SK-N-SH (cell line): ENCODE measurements at regions not wholly inside any gene's neighbourhood (a gene's known extent, or its start where the extent isn't known, plus 50 kb on each side); places are given as distances from the start of the nearest gene placed in this dataset.

ENCODE experiments used
- CTCF ChIA-PET: fragments of 300-600, 350-600 bp; formaldehyde crosslinking; extraction: SDS; loops from one replicate; lab custom pipeline; 2021; lab: Yijun Ruan, JAX
- POLR2A ChIA-PET: fragments of 350-600 bp; sonication (Branson Sonifier 250); formaldehyde crosslinking; extraction: SDS; loops from one replicate; lab custom pipeline; 2020; ENCODE audit warnings: antibody characterized with exemption, inconsistent platforms; lab: Yijun Ruan, JAX
- DNase-seq: peaks from one replicate; pipeline ENCODE4 v3.0.0; 2012
- H2AFZ ChIP-seq: fragments of 200-600 bp; sonication (generic); 2 replicates; pipeline ENCODE4 v1.8.1; 2016; ENCODE audit warnings: antibody characterized with exemption, mild to moderate bottlenecking, low read depth
- H3F3A ChIP-seq: fragments of 200-600 bp; sonication (generic); replicated peaks from 2 replicates; pipeline ENCODE3; 2016; ENCODE audit warnings: antibody characterized with exemption, mild to moderate bottlenecking; ENCODE audit not compliant: insufficient read depth
- H3K27ac ChIP-seq, 2 experiments: fragments of 200-500 bp in 1 of 2; fragments of 200-600 bp in 1 of 2; sonication (Bioruptor generic) in 1 of 2; sonication (generic), shearing (Covaris generic) in 1 of 2; 2 replicates each; pipeline versions ENCODE4 v1.5.1 to v1.6.1; 2014 to 2016; ENCODE audit warnings: low read depth in 2 of 2, inconsistent platforms in 1 of 2, low read length in 1 of 2, mild to moderate bottlenecking in 1 of 2, mixed read lengths in 1 of 2
- H3K27me3 ChIP-seq: fragments of 200-600 bp; sonication (generic), shearing (Covaris generic); 2 replicates; pipeline ENCODE4 v1.6.1; 2016; ENCODE audit warnings: mixed run types; ENCODE audit not compliant: insufficient read depth
- H3K36me3 ChIP-seq, 2 experiments: fragments of 200-500 bp in 1 of 2; fragments of 200-600 bp in 1 of 2; sonication (Bioruptor generic) in 1 of 2; sonication (generic) in 1 of 2; replicated peaks in 1 of 2; 2 replicates each; pipeline versions ENCODE3 to v1.5.1; 2014 to 2016; ENCODE audit warnings: low read length in 1 of 2, mild to moderate bottlenecking in 1 of 2; ENCODE audit not compliant: insufficient read depth in 2 of 2, control insufficient read depth in 1 of 2
- H3K4me1 ChIP-seq, 2 experiments: fragments of 200-500 bp in 1 of 2; fragments of 200-600 bp in 1 of 2; sonication (Bioruptor generic) in 1 of 2; sonication (generic), shearing (Covaris generic) in 1 of 2; 2 replicates each; pipeline versions ENCODE4 v1.5.1 to v1.6.1; 2014 to 2016; ENCODE audit warnings: low read depth in 1 of 2, low read length in 1 of 2, mixed run types in 1 of 2; ENCODE audit not compliant: insufficient read depth in 2 of 2, control insufficient read depth in 1 of 2
- H3K4me2 ChIP-seq: fragments of 200-600 bp; sonication (generic), shearing (Covaris generic); 2 replicates; pipeline ENCODE4 v1.6.1; 2017; ENCODE audit warnings: mixed run types
- H3K4me3 ChIP-seq, 2 experiments: fragments of 200-500 bp in 1 of 2; fragments of 200-600 bp in 1 of 2; sonication (Bioruptor generic) in 1 of 2; sonication (generic), shearing (Covaris generic) in 1 of 2; 2 replicates each; pipeline versions ENCODE4 v1.5.1 to v1.8.1; 2014 to 2016; ENCODE audit warnings: low read depth in 2 of 2, inconsistent platforms in 1 of 2, low read length in 1 of 2, mild to moderate bottlenecking in 1 of 2, mixed read lengths in 1 of 2, moderate library complexity in 1 of 2
- H3K79me2 ChIP-seq: fragments of 200-600 bp; sonication (generic); 2 replicates; pipeline ENCODE4 v1.8.1; 2017; ENCODE audit warnings: mild to moderate bottlenecking; ENCODE audit not compliant: insufficient read depth
- H3K9ac ChIP-seq: fragments of 200-600 bp; sonication (generic); 2 replicates; pipeline ENCODE4 v1.6.1; 2017; ENCODE audit warnings: mixed run types
- H3K9me2 ChIP-seq: fragments of 200-600 bp; sonication (generic); 2 replicates; pipeline ENCODE4 v1.6.1; 2017; ENCODE audit warnings: mixed run types
- H3K9me3 ChIP-seq: fragments of 200-600 bp; sonication (generic); 2 replicates; pipeline ENCODE4 v1.6.1; 2017; ENCODE audit warnings: mixed run types, mild to moderate bottlenecking, moderate library complexity
- H4K20me1 ChIP-seq: fragments of 200-600 bp; sonication (generic); 2 replicates; pipeline ENCODE4 v1.6.1; 2017; ENCODE audit warnings: mild to moderate bottlenecking, mixed run types; ENCODE audit not compliant: insufficient read depth
- EP300 ChIP-seq, 2 experiments: IDR thresholded peaks; 2 replicates each; pipeline versions ENCODE4 v1.4.0 to v1.6.1; 2012; ENCODE audit warnings: borderline replicate concordance in 1 of 2, low read depth in 1 of 2, low read length in 1 of 2
- FOSL2 ChIP-seq: IDR thresholded peaks from 2 replicates; pipeline ENCODE4 v1.4.0; 2012; ENCODE audit warnings: low read depth, mild to moderate bottlenecking, moderate library complexity, borderline replicate concordance
- FOXM1 ChIP-seq: IDR thresholded peaks from 2 replicates; pipeline ENCODE4 v1.4.0; 2012; ENCODE audit warnings: low read depth, mild to moderate bottlenecking
- GATA2 ChIP-seq: sonication (generic); formaldehyde crosslinking; IDR thresholded peaks from 2 replicates; pipeline ENCODE4 v1.5.0; 2020; ENCODE audit warnings: mild to moderate bottlenecking, missing genetic modification reagents
- JUND ChIP-seq: IDR thresholded peaks from 2 replicates; pipeline ENCODE4 v1.4.0; 2012
- MEF2A ChIP-seq: IDR thresholded peaks from 2 replicates; pipeline ENCODE4 v1.4.0; 2012; ENCODE audit warnings: low read depth, borderline replicate concordance
- NFIC ChIP-seq: IDR thresholded peaks from 2 replicates; pipeline ENCODE4 v1.4.0; 2012; ENCODE audit warnings: borderline replicate concordance
- POLR2AphosphoS5 ChIP-seq: IDR thresholded peaks from 2 replicates; pipeline ENCODE4 v1.6.1; 2012; ENCODE audit warnings: low read depth, low read length
- RAD21 ChIP-seq: IDR thresholded peaks from 2 replicates; pipeline ENCODE4 v1.6.1; 2012; ENCODE audit warnings: mild to moderate bottlenecking, low read length
- RFX5 ChIP-seq: IDR thresholded peaks from 2 replicates; pipeline ENCODE4 v1.6.1; 2012; ENCODE audit warnings: mild to moderate bottlenecking, improper control_type of control experiment, low read length
- RXRA ChIP-seq: IDR thresholded peaks from 2 replicates; pipeline ENCODE4 v1.4.0; 2012; ENCODE audit warnings: low read depth, mild to moderate bottlenecking, borderline replicate concordance
- SIN3A ChIP-seq: IDR thresholded peaks from 2 replicates; pipeline ENCODE4 v1.6.1; 2012; ENCODE audit warnings: low read depth, mild to moderate bottlenecking, low read length, moderate library complexity, borderline replicate concordance
- SMC3 ChIP-seq: IDR thresholded peaks from 2 replicates; pipeline ENCODE4 v1.6.1; 2012; ENCODE audit warnings: low read depth, low read length, improper control_type of control experiment
- TAF1 ChIP-seq: IDR thresholded peaks from 2 replicates; pipeline ENCODE4 v1.6.1; 2012; ENCODE audit warnings: low read depth, mild to moderate bottlenecking, low read length, moderate library complexity, borderline replicate concordance
- TCF12 ChIP-seq: IDR thresholded peaks from 2 replicates; pipeline ENCODE4 v1.4.0; 2012
- TEAD4 ChIP-seq: IDR thresholded peaks from 2 replicates; pipeline ENCODE4 v1.4.0; 2012; ENCODE audit warnings: mild to moderate bottlenecking, borderline replicate concordance; ENCODE audit not compliant: insufficient read depth
- WGBS: methylation state at CpG from one replicate; pipeline ENCODE4 v1.1.6; 2017; ENCODE audit warnings: low lambda C conversion rate; 5-methylcytosine and 5-hydroxymethylcytosine counted together
- TF ChIP-seq, protein P1 (sequence below): fragments of 150-350 bp; IDR thresholded peaks from 2 replicates; pipeline ENCODE4 v1.6.1; 2017; ENCODE audit warnings: antibody characterized with exemption, low read length, low read depth, borderline replicate concordance
- TF ChIP-seq, protein P2 (sequence below): IDR thresholded peaks from 2 replicates; pipeline ENCODE4; 2012
- TF ChIP-seq, protein P3 (sequence below): fragments of 150-350 bp; IDR thresholded peaks from 2 replicates; pipeline ENCODE4 v1.6.1; 2016; ENCODE audit warnings: mild to moderate bottlenecking, low read depth, low read length
- TF ChIP-seq, protein P4 (sequence below): IDR thresholded peaks from 2 replicates; pipeline ENCODE4 v1.4.0; 2012; ENCODE audit warnings: low read depth
- TF ChIP-seq, protein P5 (sequence below): IDR thresholded peaks from 2 replicates; pipeline ENCODE4 v1.4.0; 2012; ENCODE audit warnings: low read depth, borderline replicate concordance
- TF ChIP-seq, protein P6 (sequence below): fragments of 200-600 bp; sonication (generic); IDR thresholded peaks from 2 replicates; pipeline ENCODE4 v1.6.1; 2017; ENCODE audit warnings: antibody characterized with exemption, mild to moderate bottlenecking, moderate library complexity

DNA sequence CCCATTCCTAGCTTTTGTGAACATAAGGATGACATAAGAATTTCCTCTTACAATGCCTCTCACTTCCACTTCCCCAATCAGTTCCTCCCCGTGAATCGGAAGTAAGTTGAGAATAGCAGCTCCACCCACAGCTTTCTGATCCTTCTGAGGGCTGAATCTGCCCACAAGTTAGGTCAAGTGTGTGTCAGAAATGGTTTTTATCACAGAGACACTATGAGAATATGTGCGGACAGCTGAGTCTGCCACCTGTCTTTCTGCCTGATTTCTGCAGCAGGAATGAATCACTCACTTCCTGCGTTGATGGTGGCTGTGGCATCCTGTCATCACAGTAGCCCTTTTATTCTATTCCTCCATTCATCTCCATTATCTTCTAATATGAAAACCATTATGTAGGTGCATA, 70.2 kb downstream of the RIN2 start:
- CTCF ChIA-PET = interaction anchor here (0.6 to 1.5 kb wide), 5 partner anchors 21 to 166 kb away, joined by 3 to 5 read pairs (median 3); no protein-coding TSS in a partner anchor

More for the DNA sequence above, 70.2 kb downstream of the RIN2 start:
- H3K9me2 ChIP-seq = no peaks in the 10 kb centered on the region
- H3F3A ChIP-seq = no peaks in the 10 kb centered on the region
- peak overlapping the region in 1 of 2 experiments; percentile 55; a peak in 1 of 4 replicates for H3K27ac ChIP-seq
- H3K4me3 ChIP-seq = no peak overlapping the region
- no peak overlapping the region for H2AFZ ChIP-seq
- H4K20me1 ChIP-seq = no peaks in the 10 kb centered on the region
- H3K4me2 ChIP-seq = peak overlapping the region; percentile 32
- WGBS = 11% methylated on average over 4 of the region's 4 CpGs
- H3K36me3 ChIP-seq = no peaks in the 10 kb centered on the region
- H3K79me2 ChIP-seq = no peaks in the 10 kb centered on the region
- DNase-seq = no peak
- peaks cover 6 to 14% of the 10 kb centered on the region in 2 experiments; a peak in 2 of 4 replicates for H3K4me1 ChIP-seq
- no peaks in the 10 kb centered on the region for H3K27me3 ChIP-seq
- no peaks in the 10 kb centered on the region for H3K9me3 ChIP-seq
- H3K9ac ChIP-seq = no peak overlapping the region
- TF ChIP-seq TAF1 = no peak
- TF ChIP-seq RXRA = peak; percentile 79
- peak; percentile 17; the same call in 1 of the 2 replicates for TF ChIP-seq SMC3
- TF ChIP-seq, protein P1, sequence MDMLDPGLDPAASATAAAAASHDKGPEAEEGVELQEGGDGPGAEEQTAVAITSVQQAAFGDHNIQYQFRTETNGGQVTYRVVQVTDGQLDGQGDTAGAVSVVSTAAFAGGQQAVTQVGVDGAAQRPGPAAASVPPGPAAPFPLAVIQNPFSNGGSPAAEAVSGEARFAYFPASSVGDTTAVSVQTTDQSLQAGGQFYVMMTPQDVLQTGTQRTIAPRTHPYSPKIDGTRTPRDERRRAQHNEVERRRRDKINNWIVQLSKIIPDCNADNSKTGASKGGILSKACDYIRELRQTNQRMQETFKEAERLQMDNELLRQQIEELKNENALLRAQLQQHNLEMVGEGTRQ = no peak
- TF ChIP-seq, protein P2, sequence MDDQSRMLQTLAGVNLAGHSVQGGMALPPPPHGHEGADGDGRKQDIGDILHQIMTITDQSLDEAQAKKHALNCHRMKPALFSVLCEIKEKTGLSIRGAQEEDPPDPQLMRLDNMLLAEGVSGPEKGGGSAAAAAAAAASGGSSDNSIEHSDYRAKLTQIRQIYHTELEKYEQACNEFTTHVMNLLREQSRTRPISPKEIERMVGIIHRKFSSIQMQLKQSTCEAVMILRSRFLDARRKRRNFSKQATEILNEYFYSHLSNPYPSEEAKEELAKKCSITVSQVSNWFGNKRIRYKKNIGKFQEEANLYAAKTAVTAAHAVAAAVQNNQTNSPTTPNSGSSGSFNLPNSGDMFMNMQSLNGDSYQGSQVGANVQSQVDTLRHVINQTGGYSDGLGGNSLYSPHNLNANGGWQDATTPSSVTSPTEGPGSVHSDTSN = peak; percentile 98
- TF ChIP-seq FOSL2 = peak; percentile 80
- peak; percentile 81 for TF ChIP-seq JUND
- peak; percentile 68; the same call in 1 of the 2 replicates for TF ChIP-seq POLR2AphosphoS5
- TF ChIP-seq EP300 (IDR thresholded peaks at IDR 0.05; ENCODE audit: borderline replicate concordance in 1 of 2, low read depth in 1 of 2, low read length in 1 of 2) = peak; percentile 78 to 79; a peak in 3 of 4 replicates
- TF ChIP-seq, protein P3, sequence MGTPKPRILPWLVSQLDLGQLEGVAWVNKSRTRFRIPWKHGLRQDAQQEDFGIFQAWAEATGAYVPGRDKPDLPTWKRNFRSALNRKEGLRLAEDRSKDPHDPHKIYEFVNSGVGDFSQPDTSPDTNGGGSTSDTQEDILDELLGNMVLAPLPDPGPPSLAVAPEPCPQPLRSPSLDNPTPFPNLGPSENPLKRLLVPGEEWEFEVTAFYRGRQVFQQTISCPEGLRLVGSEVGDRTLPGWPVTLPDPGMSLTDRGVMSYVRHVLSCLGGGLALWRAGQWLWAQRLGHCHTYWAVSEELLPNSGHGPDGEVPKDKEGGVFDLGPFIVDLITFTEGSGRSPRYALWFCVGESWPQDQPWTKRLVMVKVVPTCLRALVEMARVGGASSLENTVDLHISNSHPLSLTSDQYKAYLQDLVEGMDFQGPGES = no peak
- no peak for TF ChIP-seq GATA2 (CRISPR knock-in tag)
- no peak for TF ChIP-seq MEF2A
- TF ChIP-seq NFIC = peak; percentile 66; the same call in 1 of the 2 replicates
- TF ChIP-seq, protein P4, sequence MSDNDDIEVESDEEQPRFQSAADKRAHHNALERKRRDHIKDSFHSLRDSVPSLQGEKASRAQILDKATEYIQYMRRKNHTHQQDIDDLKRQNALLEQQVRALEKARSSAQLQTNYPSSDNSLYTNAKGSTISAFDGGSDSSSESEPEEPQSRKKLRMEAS = peak; percentile 40; the same call in 1 of the 2 replicates
- no peak for TF ChIP-seq FOXM1
- peak; percentile 68; the same call in 1 of the 2 replicates for TF ChIP-seq SIN3A
- TF ChIP-seq TEAD4 = peak; percentile 63; the same call in 1 of the 2 replicates
- TF ChIP-seq RFX5 = no peak
- TF ChIP-seq, protein P5, sequence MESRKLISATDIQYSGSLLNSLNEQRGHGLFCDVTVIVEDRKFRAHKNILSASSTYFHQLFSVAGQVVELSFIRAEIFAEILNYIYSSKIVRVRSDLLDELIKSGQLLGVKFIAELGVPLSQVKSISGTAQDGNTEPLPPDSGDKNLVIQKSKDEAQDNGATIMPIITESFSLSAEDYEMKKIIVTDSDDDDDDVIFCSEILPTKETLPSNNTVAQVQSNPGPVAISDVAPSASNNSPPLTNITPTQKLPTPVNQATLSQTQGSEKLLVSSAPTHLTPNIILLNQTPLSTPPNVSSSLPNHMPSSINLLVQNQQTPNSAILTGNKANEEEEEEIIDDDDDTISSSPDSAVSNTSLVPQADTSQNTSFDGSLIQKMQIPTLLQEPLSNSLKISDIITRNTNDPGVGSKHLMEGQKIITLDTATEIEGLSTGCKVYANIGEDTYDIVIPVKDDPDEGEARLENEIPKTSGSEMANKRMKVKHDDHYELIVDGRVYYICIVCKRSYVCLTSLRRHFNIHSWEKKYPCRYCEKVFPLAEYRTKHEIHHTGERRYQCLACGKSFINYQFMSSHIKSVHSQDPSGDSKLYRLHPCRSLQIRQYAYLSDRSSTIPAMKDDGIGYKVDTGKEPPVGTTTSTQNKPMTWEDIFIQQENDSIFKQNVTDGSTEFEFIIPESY = peak; percentile 40; the same call in 1 of the 2 replicates
- no peak for TF ChIP-seq RAD21
- TF ChIP-seq, protein P6, sequence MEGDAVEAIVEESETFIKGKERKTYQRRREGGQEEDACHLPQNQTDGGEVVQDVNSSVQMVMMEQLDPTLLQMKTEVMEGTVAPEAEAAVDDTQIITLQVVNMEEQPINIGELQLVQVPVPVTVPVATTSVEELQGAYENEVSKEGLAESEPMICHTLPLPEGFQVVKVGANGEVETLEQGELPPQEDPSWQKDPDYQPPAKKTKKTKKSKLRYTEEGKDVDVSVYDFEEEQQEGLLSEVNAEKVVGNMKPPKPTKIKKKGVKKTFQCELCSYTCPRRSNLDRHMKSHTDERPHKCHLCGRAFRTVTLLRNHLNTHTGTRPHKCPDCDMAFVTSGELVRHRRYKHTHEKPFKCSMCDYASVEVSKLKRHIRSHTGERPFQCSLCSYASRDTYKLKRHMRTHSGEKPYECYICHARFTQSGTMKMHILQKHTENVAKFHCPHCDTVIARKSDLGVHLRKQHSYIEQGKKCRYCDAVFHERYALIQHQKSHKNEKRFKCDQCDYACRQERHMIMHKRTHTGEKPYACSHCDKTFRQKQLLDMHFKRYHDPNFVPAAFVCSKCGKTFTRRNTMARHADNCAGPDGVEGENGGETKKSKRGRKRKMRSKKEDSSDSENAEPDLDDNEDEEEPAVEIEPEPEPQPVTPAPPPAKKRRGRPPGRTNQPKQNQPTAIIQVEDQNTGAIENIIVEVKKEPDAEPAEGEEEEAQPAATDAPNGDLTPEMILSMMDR = peak; percentile 51
- TF ChIP-seq TCF12 = peak; percentile 99
- POLR2A ChIA-PET = no interaction called here
